ENCODE measurements at regions not wholly inside any gene's neighbourhood (a gene's known extent, or its start where the extent isn't known, plus 50 kb on each side); places are given as distances from the start of the nearest gene placed in this dataset.

- no peak for DNase-seq
These were observed 69.7 kb upstream of the EDNRB start for GRCh38 chr13:77988355-77988754.

- no peak for DNase-seq
These were observed 68.1 kb upstream of the EDNRB start for GRCh38 chr13:77986713-77987112.

- DNase-seq, result no peak
These were observed 67.4 kb upstream of the EDNRB start for GRCh38 chr13:77985866-77986636.

GRCh38 chr13:77981281-77981881 is 62.8 kb upstream of the EDNRB start:
- no peak for DNase-seq

GRCh38 chr13:77980592-77980991 is 62.0 kb upstream of the EDNRB start:
- no peak for DNase-seq

- no peak for DNase-seq
These were observed 61.2 kb upstream of the EDNRB start for GRCh38 chr13:77979721-77980385.

GRCh38 chr13:77975358-77976042 is 56.9 kb upstream of the EDNRB start:
- no peak for DNase-seq

GRCh38 chr13:77969299-77969698 is 50.7 kb upstream of the EDNRB start:
- DNase-seq, result no peak

Data from NCI-H1417 (cell line).